ENCODE measurements at regions not wholly inside any gene's neighbourhood (a gene's known extent, or its start where the extent isn't known, plus 50 kb on each side); places are given as distances from the start of the nearest gene placed in this dataset.
"Not testable (repeated sequence)": the region's sequence is repeated elsewhere in the genome, so short reads cannot be mapped to it uniquely, and the experiment has no call there.

DNA sequence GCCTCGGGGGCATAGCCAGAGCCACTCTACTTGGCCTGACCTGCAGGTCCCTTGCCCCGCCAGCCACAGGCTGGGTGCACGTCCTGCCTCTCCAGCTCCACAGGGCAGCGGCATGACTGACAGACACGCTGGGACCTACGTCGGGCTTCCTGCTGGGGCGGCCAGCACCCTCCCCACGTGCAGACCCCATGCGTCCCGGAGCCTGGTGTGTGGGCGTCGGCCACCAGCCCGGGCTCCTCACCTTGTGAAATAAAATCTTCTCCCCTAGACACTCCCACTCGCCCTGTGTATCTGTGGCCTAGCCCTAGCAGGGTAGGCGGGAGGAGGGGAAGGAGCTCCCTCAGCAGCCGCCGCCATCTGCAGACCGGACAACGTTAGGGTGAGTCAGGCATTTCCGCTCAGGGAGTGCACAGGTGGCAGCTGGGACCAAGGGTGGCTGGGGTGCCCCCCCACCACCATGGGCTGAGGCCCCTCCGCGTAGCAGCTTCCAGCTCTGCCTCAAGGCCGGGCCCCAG, 119.5 kb downstream of the IGLL1 start:
- not testable (repeated sequence) for DNase-seq (ENCODE audit: low spot score)

DNA sequence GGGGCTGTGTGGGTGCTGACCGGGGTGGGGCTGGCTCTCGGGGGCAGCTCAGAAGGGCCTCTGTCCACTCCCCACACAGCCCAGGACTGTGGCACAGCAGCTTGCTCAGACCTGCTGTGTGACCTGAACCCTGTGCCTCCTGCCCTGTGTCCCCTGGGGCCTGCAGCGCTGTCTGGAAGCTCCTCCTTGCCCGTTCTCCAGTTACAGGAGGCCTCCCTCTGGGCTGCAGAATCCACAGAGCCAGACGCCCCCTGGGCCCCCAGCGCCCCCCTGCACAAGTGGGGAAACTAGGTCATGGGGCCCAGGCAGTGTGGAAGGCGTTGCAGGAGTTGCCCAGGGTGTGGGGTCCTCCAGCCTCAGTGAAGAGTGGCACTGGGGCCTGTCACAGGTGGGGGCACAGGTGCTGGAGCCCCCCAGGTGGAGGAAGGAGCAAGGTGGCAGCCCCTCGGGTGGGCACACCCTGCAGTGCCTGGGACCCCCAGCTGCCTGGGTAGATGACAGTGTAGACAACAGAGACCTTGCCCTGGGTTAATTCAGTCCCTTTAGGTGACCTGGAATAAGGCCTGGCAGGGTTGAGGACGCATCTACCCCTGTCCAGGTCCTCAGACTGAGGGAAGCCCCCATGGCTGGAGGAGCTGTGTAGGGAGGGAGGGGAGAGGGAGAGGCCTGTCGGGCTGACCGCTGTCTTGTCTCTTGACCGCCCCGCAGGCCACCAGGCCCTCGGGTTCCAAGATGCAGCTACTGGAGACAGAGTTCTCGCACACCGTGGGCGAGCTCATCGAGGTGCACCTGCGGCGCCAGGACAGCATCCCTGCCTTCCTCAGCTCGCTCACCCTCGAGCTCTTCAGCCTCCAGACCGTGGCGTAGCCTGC, 120.2 kb downstream of the IGLL1 start:
- DNase-seq (ENCODE audit: low spot score) = not testable (repeated sequence)

DNA sequence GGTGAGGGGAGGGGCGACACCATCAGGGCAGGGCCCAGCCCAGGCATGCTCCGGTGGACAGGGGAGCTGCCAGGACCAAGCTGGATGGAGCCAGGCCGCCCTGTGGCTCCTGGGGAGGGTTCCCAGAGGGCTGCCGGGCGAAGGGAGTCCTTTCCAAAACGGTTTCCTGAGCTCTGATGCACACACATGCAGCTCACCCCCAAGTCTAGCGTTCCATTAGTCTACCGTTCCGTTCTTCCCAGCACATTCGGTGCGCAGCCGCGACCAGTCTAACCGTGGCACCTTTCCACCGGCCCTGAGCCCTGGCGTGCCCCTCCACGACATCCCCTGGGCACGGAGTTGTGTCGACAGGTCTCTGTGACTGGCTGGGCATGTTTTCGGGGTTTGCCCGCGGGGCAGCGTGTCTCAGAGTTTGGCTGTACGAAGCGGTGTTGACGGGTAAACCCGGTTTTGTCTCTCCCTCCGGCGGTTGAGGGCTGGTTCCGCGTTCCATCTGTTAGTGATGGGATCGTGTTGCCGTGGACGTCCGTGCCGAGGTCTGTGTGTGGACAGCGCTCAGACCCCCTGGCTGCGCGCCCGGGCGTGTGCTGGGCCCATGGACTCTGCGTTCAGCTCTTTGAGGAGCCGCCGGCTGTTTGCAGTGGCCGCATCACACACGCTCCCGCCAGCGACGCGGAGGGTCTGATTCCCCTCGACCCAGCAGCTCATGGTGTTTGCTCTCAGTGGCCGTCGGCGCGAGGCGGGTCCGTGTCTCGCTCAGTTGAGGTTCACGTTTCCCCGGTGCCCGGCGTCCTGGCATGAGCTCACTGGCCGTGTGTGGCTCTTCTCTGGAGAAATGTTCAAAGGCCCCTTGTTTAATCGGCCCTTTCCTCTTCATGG, 121.2 kb downstream of the IGLL1 start:
- no peak for DNase-seq (ENCODE audit: low spot score)

DNA sequence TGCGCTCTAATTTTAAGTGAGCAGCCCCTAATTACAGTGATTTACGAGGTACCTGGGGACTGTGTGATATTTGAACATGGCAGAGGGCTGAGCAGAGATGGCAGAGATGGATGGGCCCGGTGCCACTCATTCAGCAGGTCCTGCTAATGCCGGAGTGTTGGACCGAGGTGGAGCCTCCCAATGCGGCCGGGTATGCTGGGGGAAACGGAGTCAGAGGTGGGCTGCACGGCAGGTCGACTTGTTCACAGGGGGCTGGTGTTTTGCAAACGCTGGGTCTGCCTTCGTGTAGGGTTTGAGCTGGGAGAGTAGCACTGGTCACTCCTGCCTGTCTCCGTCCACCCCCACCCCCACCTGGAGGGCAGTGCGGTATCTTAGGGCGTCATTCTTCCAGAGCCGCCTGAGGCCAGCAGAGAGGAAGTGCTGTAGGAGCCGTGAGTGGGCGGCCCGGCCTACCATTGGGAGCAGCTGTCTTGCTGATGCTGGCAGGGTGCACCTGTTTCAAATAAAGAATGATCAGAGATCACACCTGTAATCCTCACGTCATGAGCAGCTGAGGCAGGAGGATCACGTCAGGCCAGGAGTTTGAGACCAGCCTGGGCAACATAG, 122.6 kb downstream of the IGLL1 start:
- DNase-seq (ENCODE audit: low spot score) = no peak

DNA sequence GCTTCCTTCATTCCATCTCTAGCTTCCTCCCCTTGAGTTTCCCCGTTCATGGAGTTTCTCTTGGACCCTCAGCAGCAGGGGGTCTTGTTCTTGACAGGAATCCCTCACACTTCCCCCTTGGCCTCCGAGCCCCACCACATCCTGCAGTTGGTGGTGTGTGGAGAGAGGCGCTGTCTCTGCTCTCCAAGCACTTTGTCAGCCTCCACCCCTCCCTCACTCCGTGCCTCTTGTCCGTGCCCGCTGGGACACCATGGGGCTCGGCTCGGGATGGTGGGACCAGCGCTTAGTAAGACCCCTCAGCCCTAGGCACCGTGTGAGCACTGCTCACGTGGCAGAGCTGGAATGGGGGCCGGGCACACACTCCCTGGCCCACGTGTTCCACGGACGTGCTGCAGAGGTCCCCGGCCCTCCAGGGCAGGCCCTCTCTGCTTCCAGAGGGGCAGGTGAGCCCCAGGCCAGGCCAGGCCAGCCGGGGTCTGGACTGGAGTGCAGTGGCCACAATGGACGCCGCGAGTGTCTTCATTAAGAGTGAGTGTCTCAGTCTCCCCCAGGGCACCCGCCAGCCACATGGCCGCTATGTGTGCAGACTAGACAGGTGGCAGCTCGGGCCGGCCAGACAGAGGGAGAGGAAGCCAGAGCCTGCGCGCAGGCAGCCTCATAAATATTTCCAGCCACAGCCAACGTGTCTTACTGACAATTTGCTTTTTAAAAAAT, 123.3 kb downstream of the IGLL1 start:
- not testable (repeated sequence) for DNase-seq (ENCODE audit: low spot score)

DNA sequence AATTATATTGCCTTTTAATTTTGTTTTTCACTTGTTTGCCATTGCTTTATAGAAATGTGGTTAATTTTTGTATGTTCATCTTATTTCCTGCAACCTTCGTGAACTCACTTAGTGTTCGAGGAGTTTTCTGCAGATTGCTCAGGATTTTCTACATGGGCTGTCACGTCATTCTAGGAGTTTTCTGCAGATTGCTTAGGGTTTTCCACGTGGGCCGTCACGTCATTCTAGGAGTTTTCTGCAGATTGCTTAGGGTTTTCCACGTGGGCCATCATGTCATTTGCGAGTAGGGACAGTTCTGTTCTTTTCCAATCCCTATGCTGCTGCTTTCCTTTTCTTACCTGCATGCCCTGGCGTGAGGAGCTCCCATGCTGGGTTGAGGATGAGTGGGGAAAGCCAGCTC, 125.7 kb downstream of the IGLL1 start:
- not testable (repeated sequence) for DNase-seq (ENCODE audit: low spot score)

DNA sequence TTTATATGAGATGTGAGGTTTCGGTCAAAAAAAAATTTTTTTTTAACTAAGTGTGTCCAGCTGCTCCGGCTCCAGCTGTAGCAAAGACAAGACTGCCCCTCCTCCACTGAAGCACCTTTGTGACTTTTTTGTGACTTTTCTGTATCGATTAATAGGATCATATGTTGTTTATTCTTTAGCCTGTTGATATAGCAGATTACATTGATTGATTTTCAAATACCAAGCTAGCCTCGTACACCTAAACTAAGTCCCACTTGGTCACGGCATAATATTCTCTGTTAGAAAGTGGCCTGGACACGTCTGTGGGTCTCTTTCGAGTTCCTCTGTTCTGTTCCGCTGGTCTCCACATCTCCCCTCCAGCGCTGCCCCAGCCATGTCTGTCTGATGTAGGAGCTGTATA, 126.8 kb downstream of the IGLL1 start:
- DNase-seq (ENCODE audit: low spot score) = no peak

DNA sequence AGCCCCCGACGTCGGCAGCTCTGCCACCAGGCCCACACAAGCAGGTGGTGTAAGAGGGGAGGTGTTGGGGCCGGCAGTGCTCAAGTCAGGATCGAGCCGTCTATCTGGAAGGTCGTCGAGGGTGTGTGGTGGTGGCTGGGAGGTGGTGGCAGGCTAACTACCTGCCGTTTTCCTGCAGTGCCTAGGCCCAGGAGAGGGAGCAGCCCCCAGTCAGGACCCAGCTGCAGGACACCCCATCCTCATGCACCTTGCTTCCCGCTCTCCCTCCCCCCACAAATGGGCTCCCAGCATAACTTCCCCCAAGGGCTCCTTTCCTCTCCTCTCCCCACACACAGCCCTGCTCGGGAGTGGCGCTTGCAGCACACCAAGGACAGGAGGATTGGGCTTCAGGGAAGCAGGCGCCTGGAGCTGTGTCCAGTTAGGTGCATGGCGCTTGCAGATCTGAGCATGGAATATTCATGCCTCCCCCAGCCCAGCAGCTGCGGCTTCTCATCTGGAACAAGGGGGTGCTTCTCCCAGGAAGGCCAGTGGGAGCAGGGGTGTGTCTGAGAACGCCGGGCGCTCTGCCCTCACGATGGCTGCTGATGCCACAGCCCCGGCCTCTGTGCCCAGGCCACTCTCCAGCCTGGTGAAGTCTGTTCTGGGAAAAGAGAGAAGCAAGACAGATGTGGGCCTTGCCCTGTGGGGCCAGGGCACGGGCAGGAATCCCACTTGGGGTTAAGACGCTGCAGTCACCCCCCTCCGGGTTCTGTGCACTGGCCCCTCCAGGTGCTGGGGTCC, 127.7 kb downstream of the IGLL1 start:
- DNase-seq (ENCODE audit: low spot score) = no peak

DNA sequence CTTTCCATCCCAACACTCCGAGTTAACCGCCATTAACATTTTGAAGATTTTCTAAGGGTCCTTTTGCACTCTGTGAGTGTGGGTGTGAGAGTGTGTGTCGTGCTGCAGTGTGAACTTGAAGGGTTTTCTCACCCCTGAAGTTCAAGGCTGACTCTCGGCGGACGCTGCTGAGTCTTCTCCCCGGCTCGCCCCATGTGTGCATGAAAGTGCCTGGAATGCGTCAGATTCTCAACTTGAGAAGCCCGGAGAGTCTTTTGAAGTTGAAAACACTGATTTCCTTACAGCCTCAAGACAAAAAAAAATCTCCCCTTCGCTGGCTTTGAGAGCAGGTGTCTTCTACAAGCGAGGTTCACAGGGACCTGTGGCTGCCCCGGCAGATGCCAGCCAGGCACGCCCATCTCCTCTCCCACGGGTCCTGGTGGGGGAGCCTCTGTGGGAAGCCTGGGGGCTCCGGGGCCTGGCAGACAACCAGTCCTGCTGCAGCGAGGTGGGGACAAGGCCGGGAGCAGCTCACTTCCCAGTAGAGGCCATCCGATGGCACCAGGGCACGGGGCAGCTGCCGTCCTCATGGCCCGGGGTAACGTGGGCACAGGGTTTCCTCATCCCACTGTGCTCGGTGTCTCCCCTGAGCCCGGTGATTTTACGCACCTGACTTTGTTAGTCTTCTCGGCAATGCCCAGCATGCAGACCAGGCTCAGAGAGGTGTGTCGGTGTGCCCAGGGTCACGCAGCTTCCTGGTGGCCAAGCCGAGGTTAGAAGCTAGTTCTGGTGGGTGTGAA, 128.4 kb downstream of the IGLL1 start:
- DNase-seq (ENCODE audit: low spot score) = not testable (repeated sequence)

DNA sequence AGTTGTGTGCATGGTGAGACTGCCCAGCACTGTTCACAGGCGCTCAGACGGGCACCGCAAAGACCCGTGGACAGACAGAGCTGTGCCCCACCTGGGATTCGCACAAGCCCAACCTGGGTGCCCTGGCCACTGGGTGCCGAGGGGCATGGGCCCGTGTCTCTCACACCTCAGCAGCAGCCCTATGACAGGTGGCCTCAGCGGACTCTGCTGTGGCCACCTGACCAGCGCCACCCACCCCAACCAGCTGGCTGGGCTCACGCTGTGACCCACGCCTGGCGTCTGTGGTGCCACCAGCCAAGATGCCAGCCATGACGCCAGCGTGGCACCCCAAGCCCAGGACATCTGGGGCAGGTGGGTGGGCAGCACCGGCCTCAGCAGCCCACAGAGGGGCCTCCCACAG, 129.3 kb downstream of the IGLL1 start:
- DNase-seq (ENCODE audit: low spot score) = not testable (repeated sequence)

DNA sequence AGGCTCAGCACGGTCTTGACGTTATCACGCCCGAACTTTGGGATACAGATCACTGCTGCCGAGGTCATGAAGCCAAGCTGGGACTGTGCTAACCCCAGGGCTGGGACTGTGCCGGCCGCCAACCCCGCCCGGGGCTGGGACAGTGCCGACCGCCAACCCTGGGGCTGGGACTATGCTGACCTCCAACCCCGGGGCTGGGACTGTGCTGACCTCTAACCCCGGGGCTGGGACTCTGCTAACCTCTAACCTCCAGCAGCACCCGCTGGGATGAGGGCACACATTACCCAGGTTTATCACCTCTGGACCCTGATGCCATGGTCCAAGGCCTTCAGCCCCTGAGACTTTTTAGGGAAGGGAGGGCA, 129.7 kb downstream of the IGLL1 start:
- DNase-seq (ENCODE audit: low spot score) = no peak

DNA sequence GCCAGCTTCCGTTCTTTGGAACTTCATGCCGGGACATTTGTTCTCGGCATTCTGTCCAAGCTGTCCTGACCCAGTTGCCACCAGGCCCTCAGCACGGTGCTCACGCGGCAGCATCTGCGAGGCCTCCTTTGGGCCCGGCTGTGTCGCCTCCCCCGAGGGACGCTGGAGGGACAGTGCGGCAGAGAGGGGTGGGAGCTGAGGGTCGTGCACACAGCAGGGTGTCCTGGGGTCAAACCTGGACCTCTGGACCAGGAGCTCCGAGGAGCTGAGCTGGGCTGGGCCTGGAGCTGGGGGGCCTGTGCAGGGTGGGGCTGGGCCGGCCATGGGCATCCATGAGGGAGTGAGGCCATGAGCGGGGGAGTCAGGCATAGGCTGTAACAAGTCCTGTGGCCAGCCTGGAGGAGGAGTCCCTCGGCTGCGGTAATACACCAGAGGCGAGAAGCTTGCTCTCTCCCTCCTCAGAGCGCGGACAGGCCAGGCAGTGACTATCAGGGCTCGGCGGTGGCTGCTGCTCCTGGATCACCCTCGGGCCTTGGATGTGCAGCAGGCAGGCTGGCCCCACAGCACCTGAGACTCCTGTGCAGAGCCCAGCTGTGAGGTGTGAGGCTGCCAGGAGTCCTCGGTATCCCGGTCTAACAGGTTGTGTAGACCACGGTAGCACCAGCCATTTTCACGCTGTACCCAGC, 130.2 kb downstream of the IGLL1 start:
- DNase-seq (ENCODE audit: low spot score) = not testable (repeated sequence)

DNA sequence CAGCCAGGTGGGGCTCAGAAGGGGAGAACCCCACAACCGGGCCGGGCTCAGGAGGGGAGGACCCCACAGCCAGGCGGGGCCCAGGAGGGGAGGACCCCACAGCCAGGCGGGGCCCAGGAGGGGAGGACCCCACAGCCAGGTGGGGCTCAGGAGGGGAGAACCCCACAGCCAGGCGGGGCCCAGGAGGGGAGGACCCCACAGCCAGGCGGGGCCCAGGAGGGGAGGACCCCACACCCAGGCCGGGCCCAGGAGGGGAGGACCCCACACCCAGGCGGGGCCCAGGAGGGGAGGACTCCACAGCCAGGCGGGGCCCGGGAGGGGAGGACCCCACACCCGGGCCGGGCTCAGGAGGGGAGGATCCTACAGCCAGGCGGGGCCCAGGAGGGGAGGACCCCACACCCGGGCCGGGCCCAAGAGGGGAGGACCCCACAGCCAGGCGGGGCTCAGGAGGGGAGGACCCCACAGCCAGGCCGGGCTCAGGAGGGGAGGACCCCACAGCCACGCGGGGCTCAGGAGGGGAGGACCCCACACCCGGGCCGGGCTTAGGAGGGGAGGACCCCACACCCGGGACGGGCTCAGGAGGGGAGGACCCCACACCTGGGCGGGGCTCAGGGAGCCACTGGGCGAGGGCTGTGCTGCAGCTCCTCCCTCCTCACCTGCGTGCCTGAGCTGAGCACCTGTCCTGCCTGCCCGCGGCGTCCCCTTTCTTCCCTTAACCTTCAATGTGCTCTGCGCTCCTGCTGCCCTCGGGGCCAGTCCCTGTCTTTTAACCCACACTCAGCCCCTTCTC, 131.4 kb downstream of the IGLL1 start:
- not testable (repeated sequence) for DNase-seq (ENCODE audit: low spot score)

DNA sequence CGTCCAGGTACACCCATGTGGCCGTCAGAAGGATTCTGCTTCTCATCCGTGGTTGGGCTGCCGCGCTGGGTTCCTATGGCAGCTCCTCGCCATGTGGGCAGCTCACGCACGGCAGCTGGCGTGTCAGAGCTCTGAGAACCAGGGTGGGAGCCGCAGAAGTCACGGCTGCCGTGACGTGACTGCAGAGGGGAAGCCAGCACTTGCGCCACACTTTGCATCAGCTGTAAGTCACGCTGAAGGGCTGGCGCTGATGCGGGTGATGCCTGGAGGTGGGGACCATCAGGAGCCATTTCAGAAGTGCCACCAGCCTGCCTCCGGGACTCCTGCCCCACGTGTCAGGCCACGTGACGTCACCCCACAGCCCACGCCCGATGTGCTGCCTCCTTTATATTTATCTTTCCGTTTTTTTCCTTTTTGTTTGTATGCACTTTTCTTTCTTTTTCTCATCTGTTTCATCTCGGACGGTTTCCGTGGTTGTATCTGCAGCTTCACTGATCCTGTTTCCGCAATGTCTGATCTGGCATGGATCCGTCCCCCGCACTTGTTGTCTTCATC, 133.2 kb downstream of the IGLL1 start:
- DNase-seq (ENCODE audit: low spot score) = no peak

DNA sequence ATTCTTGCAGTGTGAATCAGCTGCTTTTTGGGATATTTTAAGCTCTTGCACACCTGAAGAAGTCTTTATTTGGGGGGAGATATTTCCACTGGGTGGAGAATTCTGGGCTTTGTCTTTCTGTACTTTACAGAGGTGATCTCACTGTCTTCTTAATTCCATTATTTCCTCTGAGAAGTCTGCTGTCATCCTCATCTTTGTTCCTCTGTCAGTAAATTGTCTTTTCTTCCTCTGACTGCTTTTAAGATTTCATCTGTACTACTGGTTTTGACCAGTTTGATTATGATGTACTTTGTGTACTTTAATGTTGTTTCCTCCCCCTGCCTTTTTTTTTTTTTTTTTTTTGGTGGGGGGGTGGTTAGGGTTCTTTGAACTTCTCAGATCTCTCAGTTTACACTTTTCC, 133.9 kb downstream of the IGLL1 start:
- not testable (repeated sequence) for DNase-seq (ENCODE audit: low spot score)

DNA sequence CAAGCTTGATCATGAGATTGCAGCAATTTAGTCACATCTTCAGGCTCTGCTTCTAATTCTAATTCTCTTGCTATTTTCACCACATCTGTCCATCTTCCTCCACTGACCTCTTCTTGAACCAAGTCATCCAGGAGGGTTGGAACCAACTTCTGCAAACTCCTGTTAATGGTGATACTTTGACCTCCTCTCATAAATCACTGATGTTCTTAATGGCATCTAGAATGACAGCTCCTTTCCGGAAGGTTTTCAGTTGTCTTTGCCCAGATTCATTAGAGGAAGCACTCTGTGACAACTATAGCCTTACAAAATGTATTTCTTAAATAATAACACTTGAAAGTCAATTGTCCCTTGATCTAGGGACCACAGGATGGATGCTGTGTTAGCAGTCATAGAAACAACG, 136.2 kb downstream of the IGLL1 start:
- not testable (repeated sequence) for DNase-seq (ENCODE audit: low spot score)

DNA sequence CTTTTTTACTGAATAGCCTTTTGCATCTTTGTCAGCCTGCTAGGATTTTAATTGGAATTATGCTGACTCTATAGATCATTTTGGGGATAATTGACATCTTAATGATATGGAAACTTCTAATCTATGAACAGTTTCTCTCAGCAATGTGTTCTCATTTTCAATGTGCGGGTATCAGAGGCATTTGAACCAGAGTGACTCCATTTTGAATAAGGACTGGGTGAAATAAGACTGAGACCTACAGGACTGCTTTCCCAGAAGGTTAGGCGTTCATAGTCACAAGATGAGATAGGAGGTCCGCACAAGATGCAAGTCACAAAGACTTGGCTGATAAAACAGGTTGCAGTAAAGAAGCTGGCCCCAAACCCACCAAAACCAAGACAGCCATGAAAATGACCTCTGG, 140.5 kb downstream of the IGLL1 start:
- not testable (repeated sequence) for DNase-seq (ENCODE audit: low spot score)

DNA sequence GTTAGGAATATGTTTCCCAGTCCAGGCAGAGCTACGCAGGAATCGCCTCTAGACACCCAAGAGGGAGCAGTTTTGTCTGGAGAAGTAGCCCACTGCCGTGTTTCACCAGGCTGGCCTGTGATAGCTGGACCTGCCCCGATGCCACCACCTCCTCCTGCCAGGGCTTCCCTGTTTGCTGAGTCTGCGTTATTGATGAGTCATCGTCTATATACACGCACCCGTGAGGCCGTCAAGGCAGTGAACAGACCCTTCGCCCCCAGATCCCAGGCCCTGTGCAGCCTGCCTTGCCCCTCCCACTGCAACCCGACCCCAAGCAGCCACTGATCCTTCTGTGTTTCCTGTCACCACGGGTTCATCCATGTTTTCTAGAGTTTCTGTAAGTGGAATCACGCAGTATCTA, 141.9 kb downstream of the IGLL1 start:
- DNase-seq (ENCODE audit: low spot score) = no peak

Measured in AG08396 (cell line).